GM23338 (cell line): ENCODE measurements at regions not wholly inside any gene's neighbourhood (a gene's known extent, or its start where the extent isn't known, plus 50 kb on each side); places are given as distances from the start of the nearest gene placed in this dataset.
A peak's percentile ranks its signal among the peaks of the same experiment; 100 is the strongest.
"Not testable (repeated sequence)": the region's sequence is repeated elsewhere in the genome, so short reads cannot be mapped to it uniquely, and the experiment has no call there.

ENCODE experiments used
- ATAC-seq: fragments of 200-7000 bp; cut with Tn5 transposase; 3 replicates; pipeline ENCODE4 v1.9.1; 2020
- DNase-seq: peaks from one replicate; pipeline ENCODE4 v3.0.0-alpha.2; 2015; ENCODE audit warnings: low spot score
- H2AFZ ChIP-seq: fragments of 200-600 bp; sonication (generic); 2 replicates; pipeline ENCODE4 v1.8.0; 2016; ENCODE audit warnings: antibody characterized with exemption, mild to moderate bottlenecking, moderate library complexity
- H3F3A ChIP-seq: fragments of 200-600 bp; sonication (generic); replicated peaks from 2 replicates; pipeline ENCODE4 v1.8.0; 2017; ENCODE audit warnings: antibody characterized with exemption, mixed run types, low read depth
- H3K27ac ChIP-seq: fragments of 200-600 bp; sonication (generic); 2 replicates; pipeline ENCODE4 v1.6.1; 2016; ENCODE audit warnings: low read depth
- H3K27me3 ChIP-seq: fragments of 200-600 bp; sonication (generic); 2 replicates; pipeline ENCODE4 v1.8.0; 2016; ENCODE audit warnings: mild to moderate bottlenecking, mixed run types, moderate library complexity; ENCODE audit not compliant: insufficient read depth
- H3K36me3 ChIP-seq: fragments of 200-600 bp; sonication (generic); 2 replicates; pipeline ENCODE4 v1.8.0; 2016; ENCODE audit warnings: mild to moderate bottlenecking; ENCODE audit not compliant: insufficient read depth
- H3K4me1 ChIP-seq: fragments of 200-600 bp; sonication (generic); 2 replicates; pipeline ENCODE4 v1.8.0; 2016; ENCODE audit warnings: mild to moderate bottlenecking, moderate library complexity; ENCODE audit not compliant: insufficient read depth
- H3K4me2 ChIP-seq: fragments of 200-600 bp; sonication (generic); 2 replicates; pipeline ENCODE4 v1.7.1; 2017; ENCODE audit warnings: mixed run types
- H3K4me3 ChIP-seq: fragments of 200-600 bp; sonication (generic); 2 replicates; pipeline ENCODE4 v1.6.1; 2016; ENCODE audit warnings: mixed run types
- H3K79me2 ChIP-seq: fragments of 200-600 bp; sonication (generic); replicated peaks from 2 replicates; pipeline ENCODE4 v1.8.0; 2017; ENCODE audit warnings: mild to moderate bottlenecking; ENCODE audit not compliant: insufficient read depth
- H3K9me2 ChIP-seq: fragments of 200-600 bp; sonication (generic); 2 replicates; pipeline ENCODE4 v1.8.0; 2017; ENCODE audit not compliant: insufficient read depth
- H4K20me1 ChIP-seq: fragments of 200-600 bp; sonication (generic); replicated peaks from 2 replicates; pipeline ENCODE4 v1.8.0; 2017; ENCODE audit warnings: mild to moderate bottlenecking; ENCODE audit not compliant: insufficient read depth
- H3K27ac Mint-ChIP-seq: 2 replicates; pipeline ENCODE4 v1.8.0; 2020; ENCODE audit warnings: inconsistent platforms, mild to moderate bottlenecking, moderate library complexity, mixed read lengths
- H3K27me3 Mint-ChIP-seq: 3 replicates; pipeline ENCODE4 v1.8.0; 2022; ENCODE audit warnings: low read depth, mild to moderate bottlenecking, moderate library complexity, mixed read lengths, inconsistent platforms; ENCODE audit not compliant: insufficient read depth, poor library complexity
- H3K36me3 Mint-ChIP-seq: 3 replicates; pipeline ENCODE4 v1.8.0; 2021; ENCODE audit warnings: low read depth, mild to moderate bottlenecking, inconsistent platforms, moderate library complexity, mixed read lengths
- H3K4me1 Mint-ChIP-seq: 3 replicates; pipeline ENCODE4 v1.8.0; 2020; ENCODE audit warnings: mild to moderate bottlenecking, inconsistent platforms, mixed read lengths
- H3K4me3 Mint-ChIP-seq: 3 replicates; pipeline ENCODE4 v1.8.0; 2021; ENCODE audit warnings: moderate library complexity, mild to moderate bottlenecking, inconsistent platforms, mixed read lengths
- H3K9me3 Mint-ChIP-seq: 3 replicates; pipeline ENCODE4 v1.8.0; 2020; ENCODE audit warnings: moderate library complexity, mild to moderate bottlenecking, inconsistent platforms, mixed read lengths
- CTCF ChIP-seq, 2 experiments: fragments of 200-600 bp in 1 of 2; sonication (generic) in 1 of 2; conservative IDR thresholded peaks; 2 replicates each; pipeline versions ENCODE4 v1.5.1 to v1.6.1; 2016 to 2017; ENCODE audit warnings: antibody characterized with exemption in 2 of 2, low read depth in 2 of 2, mild to moderate bottlenecking in 2 of 2, moderate library complexity in 1 of 2
- STAT1 ChIP-seq: IDR thresholded peaks from one replicate; pipeline ENCODE4 v1.6.1; 2016; ENCODE audit warnings: antibody characterized with exemption; ENCODE audit not compliant: unreplicated experiment

GRCh38 chr17:21501927-21502700, 126.0 kb downstream of the KCNJ12 start:
- not testable (repeated sequence) for H3K4me3 ChIP-seq, H3K9me3 Mint-ChIP-seq, H3K27me3 Mint-ChIP-seq, H3K36me3 Mint-ChIP-seq, H3K79me2 ChIP-seq, H3K36me3 ChIP-seq, H3K4me2 ChIP-seq, ATAC-seq, H4K20me1 ChIP-seq, DNase-seq, H3K27ac ChIP-seq, H3K27ac Mint-ChIP-seq, H3K27me3 ChIP-seq, H3K4me3 Mint-ChIP-seq, H3F3A ChIP-seq, H2AFZ ChIP-seq, H3K9me2 ChIP-seq
- peaks cover 13% of the 10 kb centered on the region for H3K4me1 ChIP-seq
- H3K4me1 Mint-ChIP-seq = peaks cover 12% of the 10 kb centered on the region

- Histone ChIP-seq H3K27me3 (peaks cover 20% of the 10 kb centered on the region), H3K4me2 (no peak overlapping the region), H3K4me1 (peaks cover 6% of the 10 kb centered on the region), H4K20me1 (no peaks in the 10 kb centered on the region), H3K79me2 (no peaks in the 10 kb centered on the region), H2AFZ (no peak overlapping the region), H3K9me2 (no peaks in the 10 kb centered on the region), H3F3A (no peaks in the 10 kb centered on the region), H3K4me3 (no peak overlapping the region), H3K36me3 (no peaks in the 10 kb centered on the region), H3K27ac (no peak overlapping the region)
- ATAC-seq = peak; percentile 61
- no peak for TF ChIP-seq STAT1
- TF ChIP-seq CTCF (conservative IDR thresholded peaks at IDR 0.05; ENCODE audit: low read depth in 2 of 2) = peak in 1 of 2 experiments; percentile 23; a peak in 1 of 4 replicates
- no peak overlapping the region for H3K4me3 Mint-ChIP-seq
- H3K36me3 Mint-ChIP-seq = no peaks in the 10 kb centered on the region
- peak; percentile 35 for DNase-seq
- H3K9me3 Mint-ChIP-seq = no peaks in the 10 kb centered on the region
- peaks cover 5% of the 10 kb centered on the region; the same call in 2 of the 3 replicates for H3K4me1 Mint-ChIP-seq
- peaks cover 5% of the 10 kb centered on the region for H3K27me3 Mint-ChIP-seq
- H3K27ac Mint-ChIP-seq = no peak overlapping the region
Measured at GRCh38 chr17:21505819-21506815, 130.0 kb downstream of the KCNJ12 start.

GRCh38 chr17:21507806-21508205, 131.6 kb downstream of the KCNJ12 start:
- not testable (repeated sequence) for H4K20me1 ChIP-seq, H3K4me3 Mint-ChIP-seq, H3K4me1 Mint-ChIP-seq, H2AFZ ChIP-seq, H3K4me3 ChIP-seq, H3K27ac ChIP-seq, H3K4me1 ChIP-seq, H3K4me2 ChIP-seq, H3F3A ChIP-seq, ATAC-seq, H3K36me3 Mint-ChIP-seq, H3K27ac Mint-ChIP-seq, DNase-seq, H3K9me3 Mint-ChIP-seq, H3K36me3 ChIP-seq, H3K9me2 ChIP-seq, H3K79me2 ChIP-seq
- peaks cover 35% of the 10 kb centered on the region for H3K27me3 ChIP-seq
- peaks cover 17% of the 10 kb centered on the region for H3K27me3 Mint-ChIP-seq
